A549 (cell line): ENCODE measurements at regions not wholly inside any gene's neighbourhood (a gene's known extent, or its start where the extent isn't known, plus 50 kb on each side); places are given as distances from the start of the nearest gene placed in this dataset.

Experiments used
- ATAC-seq, 2 experiments: fragments of 200-7000 bp in 1 of 2; fragments of >200 bp in 1 of 2; cut with Nextera tagmentation in 1 of 2; cut with Tn5 transposase in 1 of 2; 3 replicates each; pipeline versions ENCODE4 v1.8.0 to v1.9.1; 2018 to 2020; ENCODE audit warnings: mild to moderate bottlenecking in 1 of 2, moderate library complexity in 1 of 2
- CTCF ChIA-PET: fragments of 300-600 bp; sonication (Branson Sonifier 250); formaldehyde crosslinking; extraction: SDS; loops from one replicate; lab custom pipeline; 2021; ENCODE audit warnings: antibody characterized with exemption, inconsistent platforms; lab: Yijun Ruan, JAX
- POLR2A ChIA-PET: fragments of 350-600 bp; formaldehyde crosslinking; extraction: SDS; loops from one replicate; lab custom pipeline; 2021; ENCODE audit warnings: antibody characterized with exemption, inconsistent platforms; lab: Yijun Ruan, JAX
- DNase-seq, 2 experiments: peaks; one replicate each; pipeline versions ENCODE4 v3.0.0 to v3.0.0-alpha.2; 2011 to 2016; ENCODE audit warnings: low read depth in 1 of 2, low spot score in 1 of 2
- FAIRE-seq: peaks from 2 replicates; lab custom pipeline; 2011; peaks lifted over from hg19 to GRCh38; lab: Jason Lieb, UNC
- H3K27ac ChIP-seq, 2 experiments: fragments of >200 bp; sonication (Bioruptor Twin); formaldehyde crosslinking; 3 replicates each; pipeline ENCODE4 v1.5.1; 2016 to 2017
- H3K4me1 ChIP-seq: fragments of >200 bp; sonication (Bioruptor Twin); formaldehyde crosslinking; 3 replicates; pipeline ENCODE4 v1.6.1; 2016
- H3K4me2 ChIP-seq: fragments of >200 bp; sonication (Bioruptor Twin); formaldehyde crosslinking; 3 replicates; pipeline ENCODE4 v1.6.1; 2016
- H3K4me3 ChIP-seq: fragments of >200 bp; sonication (Bioruptor Twin); formaldehyde crosslinking; 3 replicates; pipeline ENCODE4 v1.5.1; 2016
- H3K9me3 ChIP-seq: fragments of >200 bp; sonication (Bioruptor Twin); formaldehyde crosslinking; 3 replicates; pipeline ENCODE4 v1.6.1; 2016
- BHLHE40 ChIP-seq: IDR thresholded peaks from 2 replicates; pipeline ENCODE4 v1.6.1; 2012; ENCODE audit warnings: low read depth, low read length, inconsistent platforms
- CHD2 ChIP-seq: fragments of 150-350 bp; IDR thresholded peaks from 2 replicates; pipeline ENCODE4 v1.6.1; 2014; ENCODE audit warnings: low read length; ENCODE audit not compliant: partially characterized antibody
- CHD4 ChIP-seq: fragments of 200-600 bp; sonication (generic); IDR thresholded peaks from 2 replicates; pipeline ENCODE4 v1.6.1; 2016; ENCODE audit warnings: antibody characterized with exemption, mild to moderate bottlenecking, borderline replicate concordance
- EHF ChIP-seq: fragments of 250-450 bp; sonication (Bioruptor Pico); IDR thresholded peaks from 2 replicates; pipeline ENCODE4 v1.5.0; 2020; ENCODE audit warnings: mild to moderate bottlenecking
- EP300 ChIP-seq, 2 experiments: fragments of >200 bp; sonication (Bioruptor Twin); formaldehyde crosslinking; IDR thresholded peaks; 2 replicates in 1 of 2; 3 replicates in 1 of 2; pipeline ENCODE4 v1.6.1; 2016 to 2017
- FOSL2 ChIP-seq, 2 experiments: fragments of 450-650 bp in 1 of 2; fragments of >200 bp in 1 of 2; sonication (Bioruptor Twin) in 1 of 2; formaldehyde crosslinking; IDR thresholded peaks; 2 replicates each; pipeline versions ENCODE4 v1.5.0 to v1.6.1; 2016 to 2020; ENCODE audit warnings: mild to moderate bottlenecking in 1 of 2, moderate library complexity in 1 of 2
- GATA3 ChIP-seq: IDR thresholded peaks from 2 replicates; pipeline ENCODE4 v1.6.1; 2012; ENCODE audit warnings: borderline replicate concordance
- HOXB13 ChIP-seq: fragments of 250-450 bp; sonication (Bioruptor Pico); IDR thresholded peaks from 2 replicates; pipeline ENCODE4 v1.5.0; 2020; ENCODE audit warnings: low read depth, mild to moderate bottlenecking, moderate library complexity
- HOXB5 ChIP-seq: fragments of 250-450 bp; sonication (Bioruptor Pico); IDR thresholded peaks from 2 replicates; pipeline ENCODE4 v1.5.0; 2020; ENCODE audit warnings: mild to moderate bottlenecking, moderate library complexity
- JUN ChIP-seq, 2 experiments: fragments of >200 bp; sonication (Bioruptor Twin); formaldehyde crosslinking; IDR thresholded peaks; 2 replicates in 1 of 2; 3 replicates in 1 of 2; pipeline ENCODE4 v1.6.1; 2016 to 2017
- MAFK ChIP-seq: fragments of 450-650 bp; IDR thresholded peaks from 2 replicates; pipeline ENCODE4 v1.6.1; 2014; ENCODE audit not compliant: partially characterized antibody
- MYC ChIP-seq: IDR thresholded peaks from 2 replicates; pipeline ENCODE4 v1.6.1; 2012; ENCODE audit warnings: mild to moderate bottlenecking, inconsistent platforms, low read length, improper control_type of control experiment, borderline replicate concordance
- NFE2L2 ChIP-seq: fragments of 150-350 bp; conservative IDR thresholded peaks from 2 replicates; pipeline ENCODE4 v1.6.1; 2014; ENCODE audit warnings: low read length
- PHF8 ChIP-seq: fragments of 200-600 bp; sonication (generic); IDR thresholded peaks from 2 replicates; pipeline ENCODE4 v1.6.1; 2016; ENCODE audit warnings: low read depth, mild to moderate bottlenecking, antibody characterized with exemption, moderate library complexity, borderline replicate concordance
- POLR2A ChIP-seq: IDR thresholded peaks from 2 replicates; pipeline ENCODE4 v1.6.1; 2012; ENCODE audit warnings: mild to moderate bottlenecking, low read length
- RAD21 ChIP-seq, 2 experiments: fragments of >200 bp in 1 of 2; sonication (Bioruptor Twin) in 1 of 2; formaldehyde crosslinking in 1 of 2; IDR thresholded peaks in 1 of 2; conservative IDR thresholded peaks in 1 of 2; 2 replicates in 1 of 2; 3 replicates in 1 of 2; pipeline ENCODE4 v1.6.1; 2012 to 2018; ENCODE audit warnings: inconsistent platforms in 1 of 2
- RCOR1 ChIP-seq: fragments of 150-350 bp; IDR thresholded peaks from 2 replicates; pipeline ENCODE4 v1.6.1; 2014; ENCODE audit warnings: antibody characterized with exemption, low read length, low read depth
- TFCP2L1 ChIP-seq: fragments of 250-450 bp; sonication (Bioruptor Pico); IDR thresholded peaks from 2 replicates; pipeline ENCODE4 v1.5.0; 2021; ENCODE audit warnings: mild to moderate bottlenecking
- ZNF302 ChIP-seq: fragments of 250-450 bp; sonication (Bioruptor Pico); IDR thresholded peaks from 2 replicates; pipeline ENCODE4 v1.9.0; 2021; ENCODE audit warnings: inconsistent platforms, mild to moderate bottlenecking, moderate library complexity
- ZSCAN20 ChIP-seq: fragments of 250-450 bp; sonication (Bioruptor Pico); IDR thresholded peaks from 2 replicates; pipeline ENCODE4 v1.8.0; 2022; ENCODE audit warnings: mild to moderate bottlenecking, moderate library complexity
- WGBS: methylation state at CpG from one replicate; pipeline ENCODE4 v1.1.6; 2017; ENCODE audit errors: missing lambda C conversion rate; 5-methylcytosine and 5-hydroxymethylcytosine counted together
- TF ChIP-seq, protein P1 (sequence below): fragments of >200 bp; sonication (Bioruptor Twin); formaldehyde crosslinking; IDR thresholded peaks from 3 replicates; pipeline ENCODE4 v1.6.1; 2016
- TF ChIP-seq, protein P2 (sequence below): fragments of 200-600 bp; sonication (generic); IDR thresholded peaks from 2 replicates; pipeline ENCODE4 v1.6.1; 2016; ENCODE audit warnings: antibody characterized with exemption, mild to moderate bottlenecking, moderate library complexity
- TF ChIP-seq, protein P3 (sequence below): fragments of 450-650 bp; IDR thresholded peaks from 2 replicates; pipeline ENCODE4 v1.6.1; 2014; ENCODE audit warnings: antibody characterized with exemption
- TF ChIP-seq, protein P4 (sequence below): IDR thresholded peaks from 2 replicates; pipeline ENCODE4 v1.6.1; 2012; ENCODE audit warnings: low read depth, borderline replicate concordance

DNA sequence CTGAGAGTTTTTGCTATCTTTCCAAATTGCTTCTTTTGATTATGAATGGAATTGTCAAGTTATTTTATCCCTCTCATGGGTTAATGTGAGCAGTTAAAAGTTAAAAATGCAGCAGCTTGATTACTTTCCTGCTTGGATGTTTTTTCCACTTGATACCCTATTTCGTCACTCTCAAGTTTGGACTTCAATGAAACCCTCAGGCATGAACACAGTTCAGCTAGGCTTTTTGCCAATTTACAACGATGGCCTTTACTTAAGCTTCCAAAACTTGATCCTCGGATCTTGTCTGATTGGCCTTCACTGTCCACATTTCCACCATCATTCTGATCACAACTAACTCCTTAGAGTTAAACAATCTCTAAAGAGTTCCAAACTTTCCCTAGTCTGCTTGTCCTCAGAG lies 752.4 kb upstream of the PRMT6 start:
- no peak for FAIRE-seq
- ChIA-PET POLR2A (no interaction called here), CTCF (no interaction called here)
- no peaks in the 10 kb centered on the region for H3K9me3 ChIP-seq
- 4% methylated on average over 3 of the region's 3 CpGs for WGBS
- no peak overlapping the region for H3K4me3 ChIP-seq
- no peak overlapping the region for H3K27ac ChIP-seq
- H3K4me2 ChIP-seq: no peak overlapping the region
- H3K4me1 ChIP-seq: no peaks in the 10 kb centered on the region
- ATAC-seq: no peak
- no peak for DNase-seq
- TF ChIP-seq, protein P1, sequence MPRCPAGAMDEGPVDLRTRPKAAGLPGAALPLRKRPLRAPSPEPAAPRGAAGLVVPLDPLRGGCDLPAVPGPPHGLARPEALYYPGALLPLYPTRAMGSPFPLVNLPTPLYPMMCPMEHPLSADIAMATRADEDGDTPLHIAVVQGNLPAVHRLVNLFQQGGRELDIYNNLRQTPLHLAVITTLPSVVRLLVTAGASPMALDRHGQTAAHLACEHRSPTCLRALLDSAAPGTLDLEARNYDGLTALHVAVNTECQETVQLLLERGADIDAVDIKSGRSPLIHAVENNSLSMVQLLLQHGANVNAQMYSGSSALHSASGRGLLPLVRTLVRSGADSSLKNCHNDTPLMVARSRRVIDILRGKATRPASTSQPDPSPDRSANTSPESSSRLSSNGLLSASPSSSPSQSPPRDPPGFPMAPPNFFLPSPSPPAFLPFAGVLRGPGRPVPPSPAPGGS: no peak
- no peak for TF ChIP-seq NFE2L2
- TF ChIP-seq EHF (CRISPR knock-in tag): no peak
- TF ChIP-seq JUN (IDR thresholded peaks at IDR 0.05): no peak
- no peak for TF ChIP-seq GATA3
- TF ChIP-seq EP300 (IDR thresholded peaks at IDR 0.05): no peak
- no peak for TF ChIP-seq CHD4

DNA sequence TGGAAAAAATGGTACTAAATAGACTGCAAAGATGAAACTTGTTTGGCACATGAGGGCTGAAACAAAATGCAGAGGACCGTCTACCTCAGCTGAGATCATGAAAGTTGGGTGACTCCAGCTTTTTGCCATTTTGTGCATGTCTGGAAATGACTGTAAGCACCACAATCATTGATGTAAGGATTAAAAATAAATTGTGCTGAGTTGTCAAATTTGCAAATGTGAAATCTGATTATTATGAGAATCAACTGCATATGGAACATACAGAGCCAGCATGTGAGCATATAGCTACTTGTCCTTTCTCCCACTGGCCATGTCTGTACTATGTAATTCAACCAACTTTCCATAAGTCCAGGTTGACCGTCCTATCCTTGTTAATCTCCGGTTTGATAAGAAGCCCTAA lies 736.9 kb upstream of the PRMT6 start:
- DNase-seq: no peak
- no peak overlapping the region for H3K4me2 ChIP-seq
- TF ChIP-seq MAFK: peak; percentile 81
- TF ChIP-seq TFCP2L1 (CRISPR knock-in tag): no peak
- TF ChIP-seq, all 56 proteins: peak for 1
- CTCF ChIA-PET: no interaction called here
- Histone ChIP-seq H3K4me1 (no peaks in the 10 kb centered on the region), H3K4me3 (no peak overlapping the region), H3K27ac (no peak overlapping the region), H3K9me3 (no peaks in the 10 kb centered on the region; the same call in 2 of the 3 replicates)
- ATAC-seq (no peak), FAIRE-seq (no peak)
- POLR2A ChIA-PET: no interaction called here
- WGBS: 31% methylated on average over 3 of the region's 3 CpGs

DNA sequence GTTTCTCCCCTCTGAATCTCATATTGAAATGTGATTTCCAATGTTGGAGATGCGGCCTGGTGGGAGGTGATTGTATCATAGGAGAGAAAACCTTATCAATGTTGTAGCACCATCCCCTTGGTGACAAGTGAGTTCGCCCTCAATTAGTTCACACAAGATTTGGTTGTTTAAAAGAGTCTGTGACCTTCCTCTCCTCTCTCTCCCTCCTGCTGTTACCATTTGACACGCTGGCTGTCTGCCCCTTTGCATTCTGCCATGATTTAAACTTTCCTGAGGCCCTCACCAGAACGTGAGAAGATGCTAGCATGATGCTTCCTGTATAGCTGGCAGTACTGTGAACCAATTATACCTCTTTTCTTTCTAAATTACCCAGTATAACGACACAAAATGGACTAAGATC lies 730.9 kb upstream of the PRMT6 start:
- POLR2A ChIA-PET: no interaction called here
- CTCF ChIA-PET: no interaction called here
- FAIRE-seq: no peak

DNA sequence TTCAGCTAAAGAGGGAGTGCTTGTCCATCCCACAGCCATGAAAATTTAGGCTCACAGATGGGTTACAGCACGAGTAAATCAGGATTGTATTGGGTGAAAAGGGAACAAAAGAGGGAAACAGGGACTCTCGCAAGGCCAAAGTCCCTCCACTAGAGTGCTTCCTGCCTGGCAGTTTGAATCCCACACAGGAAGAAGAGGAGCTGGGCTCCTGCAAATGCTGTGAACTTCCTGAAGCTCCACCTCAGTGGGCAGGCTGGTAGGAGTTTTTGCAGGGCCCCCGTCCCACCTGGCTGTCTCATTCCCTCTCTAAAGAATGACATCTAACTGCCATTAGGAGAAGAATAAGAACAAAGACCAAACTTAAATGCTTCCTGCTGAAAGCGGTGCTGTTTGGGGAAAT lies 712.0 kb upstream of the PRMT6 start:
- no peak for FAIRE-seq
- TF ChIP-seq, protein P2, sequence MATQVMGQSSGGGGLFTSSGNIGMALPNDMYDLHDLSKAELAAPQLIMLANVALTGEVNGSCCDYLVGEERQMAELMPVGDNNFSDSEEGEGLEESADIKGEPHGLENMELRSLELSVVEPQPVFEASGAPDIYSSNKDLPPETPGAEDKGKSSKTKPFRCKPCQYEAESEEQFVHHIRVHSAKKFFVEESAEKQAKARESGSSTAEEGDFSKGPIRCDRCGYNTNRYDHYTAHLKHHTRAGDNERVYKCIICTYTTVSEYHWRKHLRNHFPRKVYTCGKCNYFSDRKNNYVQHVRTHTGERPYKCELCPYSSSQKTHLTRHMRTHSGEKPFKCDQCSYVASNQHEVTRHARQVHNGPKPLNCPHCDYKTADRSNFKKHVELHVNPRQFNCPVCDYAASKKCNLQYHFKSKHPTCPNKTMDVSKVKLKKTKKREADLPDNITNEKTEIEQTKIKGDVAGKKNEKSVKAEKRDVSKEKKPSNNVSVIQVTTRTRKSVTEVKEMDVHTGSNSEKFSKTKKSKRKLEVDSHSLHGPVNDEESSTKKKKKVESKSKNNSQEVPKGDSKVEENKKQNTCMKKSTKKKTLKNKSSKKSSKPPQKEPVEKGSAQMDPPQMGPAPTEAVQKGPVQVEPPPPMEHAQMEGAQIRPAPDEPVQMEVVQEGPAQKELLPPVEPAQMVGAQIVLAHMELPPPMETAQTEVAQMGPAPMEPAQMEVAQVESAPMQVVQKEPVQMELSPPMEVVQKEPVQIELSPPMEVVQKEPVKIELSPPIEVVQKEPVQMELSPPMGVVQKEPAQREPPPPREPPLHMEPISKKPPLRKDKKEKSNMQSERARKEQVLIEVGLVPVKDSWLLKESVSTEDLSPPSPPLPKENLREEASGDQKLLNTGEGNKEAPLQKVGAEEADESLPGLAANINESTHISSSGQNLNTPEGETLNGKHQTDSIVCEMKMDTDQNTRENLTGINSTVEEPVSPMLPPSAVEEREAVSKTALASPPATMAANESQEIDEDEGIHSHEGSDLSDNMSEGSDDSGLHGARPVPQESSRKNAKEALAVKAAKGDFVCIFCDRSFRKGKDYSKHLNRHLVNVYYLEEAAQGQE: no peak
- TF ChIP-seq, protein P3, sequence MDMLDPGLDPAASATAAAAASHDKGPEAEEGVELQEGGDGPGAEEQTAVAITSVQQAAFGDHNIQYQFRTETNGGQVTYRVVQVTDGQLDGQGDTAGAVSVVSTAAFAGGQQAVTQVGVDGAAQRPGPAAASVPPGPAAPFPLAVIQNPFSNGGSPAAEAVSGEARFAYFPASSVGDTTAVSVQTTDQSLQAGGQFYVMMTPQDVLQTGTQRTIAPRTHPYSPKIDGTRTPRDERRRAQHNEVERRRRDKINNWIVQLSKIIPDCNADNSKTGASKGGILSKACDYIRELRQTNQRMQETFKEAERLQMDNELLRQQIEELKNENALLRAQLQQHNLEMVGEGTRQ: no peak
- TF ChIP-seq, protein P4, sequence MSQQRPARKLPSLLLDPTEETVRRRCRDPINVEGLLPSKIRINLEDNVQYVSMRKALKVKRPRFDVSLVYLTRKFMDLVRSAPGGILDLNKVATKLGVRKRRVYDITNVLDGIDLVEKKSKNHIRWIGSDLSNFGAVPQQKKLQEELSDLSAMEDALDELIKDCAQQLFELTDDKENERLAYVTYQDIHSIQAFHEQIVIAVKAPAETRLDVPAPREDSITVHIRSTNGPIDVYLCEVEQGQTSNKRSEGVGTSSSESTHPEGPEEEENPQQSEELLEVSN: no peak
- TF ChIP-seq EP300 (IDR thresholded peaks at IDR 0.05) (no peak), ZSCAN20 (CRISPR knock-in tag) (no peak), RAD21 (conservative IDR thresholded peaks at IDR 0.05 in 1 of 2, IDR thresholded peaks at IDR 0.05 in 1 of 2) (no peak), CHD2 (no peak), ZNF302 (CRISPR knock-in tag) (no peak), HOXB13 (no peak), HOXB5 (CRISPR knock-in tag) (no peak), MAFK (no peak), POLR2A (no peak), BHLHE40 (no peak), FOSL2 (IDR thresholded peaks at IDR 0.05) (no peak), FOSL2 (CRISPR knock-in tag; IDR thresholded peaks at IDR 0.05) (no peak), RCOR1 (no peak), PHF8 (no peak)
- TF ChIP-seq, protein P1: no peak

More for the DNA sequence above, 730.9 kb upstream of the PRMT6 start:
- DNase-seq (no peak), ATAC-seq (no peak)
- Histone ChIP-seq H3K4me3 (no peak overlapping the region), H3K4me1 (no peaks in the 10 kb centered on the region), H3K9me3 (no peaks in the 10 kb centered on the region; the same call in 2 of the 3 replicates), H3K27ac (no peak overlapping the region), H3K4me2 (no peak overlapping the region)
- no peak for TF ChIP-seq EHF (CRISPR knock-in tag)
- no peak for TF ChIP-seq ZNF302 (CRISPR knock-in tag)
- no peak for TF ChIP-seq MYC
- no peak for TF ChIP-seq FOSL2 (IDR thresholded peaks at IDR 0.05)
- no peak for TF ChIP-seq FOSL2 (CRISPR knock-in tag; IDR thresholded peaks at IDR 0.05)
- WGBS: 2% methylated on average over 5 of the region's 5 CpGs

More for the DNA sequence above, 712.0 kb upstream of the PRMT6 start:
- no peak for ATAC-seq
- H3K9me3 ChIP-seq: no peaks in the 10 kb centered on the region
- WGBS: 3% methylated on average over 4 of the region's 4 CpGs
- no peak for DNase-seq
- no peak overlapping the region for H3K4me3 ChIP-seq
- H3K27ac ChIP-seq: no peak overlapping the region
- POLR2A ChIA-PET: no interaction called here
- no peak overlapping the region for H3K4me2 ChIP-seq
- CTCF ChIA-PET: no interaction called here
- no peaks in the 10 kb centered on the region for H3K4me1 ChIP-seq
